Kidney (tissue), 13 donors: ENCODE measurements at regions not wholly inside any gene's neighbourhood (a gene's known extent, or its start where the extent isn't known, plus 50 kb on each side); places are given as distances from the start of the nearest gene placed in this dataset.

Experiments used
- DNase-seq, 5 donors: peaks; one replicate each; pipeline ENCODE4 v3.0.0-alpha.2; 2013 to 2020
- FAIRE-seq: peaks from 2 replicates; lab custom pipeline; 2012; peaks lifted over from hg19 to GRCh38; lab: Jason Lieb, UNC
- H3K27ac ChIP-seq, 2 donors: one replicate each; pipeline ENCODE4 v1.7.0; 2013; ENCODE audit warnings: low read depth in 2 of 2, low read length in 2 of 2, inconsistent platforms in 1 of 2
- H3K27me3 ChIP-seq: one replicate; pipeline ENCODE4 v1.7.1; 2013; ENCODE audit warnings: low read length, inconsistent platforms; ENCODE audit not compliant: control insufficient read depth, insufficient read depth
- H3K36me3 ChIP-seq, 3 donors: one replicate each; pipeline versions ENCODE4 v1.7.0 to v1.7.1; 2013; ENCODE audit warnings: low read length in 3 of 3, control low read depth in 1 of 3, inconsistent platforms in 1 of 3; ENCODE audit not compliant: insufficient read depth in 3 of 3, control insufficient read depth in 2 of 3
- H3K4me1 ChIP-seq, 3 donors: one replicate each; pipeline versions ENCODE4 v1.7.0 to v1.7.1; 2013; ENCODE audit warnings: low read length in 3 of 3, inconsistent platforms in 1 of 3, low read depth in 1 of 3; ENCODE audit not compliant: control insufficient read depth in 2 of 3, insufficient read depth in 2 of 3
- H3K4me3 ChIP-seq, 3 donors: one replicate each; pipeline versions ENCODE4 v1.7.0 to v1.8.1; 2013; ENCODE audit warnings: low read length in 3 of 3, control low read depth in 1 of 3, inconsistent platforms in 1 of 3
- H3K9ac ChIP-seq, 3 donors: one replicate each; pipeline versions ENCODE4 v1.7.0 to v1.7.1; 2013; ENCODE audit warnings: low read length in 3 of 3, control low read depth in 1 of 3, inconsistent platforms in 1 of 3
- H3K9me3 ChIP-seq, 3 donors: one replicate each; pipeline versions ENCODE4 v1.7.0 to v1.7.1; 2013; ENCODE audit warnings: low read length in 3 of 3, control low read depth in 1 of 3, inconsistent platforms in 1 of 3; ENCODE audit not compliant: control insufficient read depth in 2 of 3, insufficient read depth in 1 of 3
- CTCF ChIP-seq: IDR thresholded peaks from 3 replicates; pipeline ENCODE4 v1.5.1; 2012; ENCODE audit warnings: mild to moderate bottlenecking, moderate library complexity, borderline replicate concordance; ENCODE audit not compliant: insufficient read depth; ENCODE audit errors: extremely low read depth
- intact Hi-C: fragments of 100-400 bp; cut with DNase I; formaldehyde crosslinking; loops from one replicate; pipeline ENCODE4 v1.11.1; 2022
- donor health status: control.
- donor health status: control.
- donor health status: control.
- donor health status: control.
- donor health status: control.
- donor health status: DM: yes; HTN: yes; CAD: no.
- donor health status: Normal renal cell carcinoma (clear cell type).

GRCh38 chr4:71126719-71127118 lies 133.3 kb downstream of the DCK start:
- Histone ChIP-seq H3K9ac (no peak overlapping the region), H3K9me3 (no peaks in the 10 kb centered on the region), H3K36me3 (no peaks in the 10 kb centered on the region), H3K4me1 (no peaks in the 10 kb centered on the region), H3K4me3 (no peak overlapping the region), H3K27me3 (no peaks in the 10 kb centered on the region), H3K27ac (no peak overlapping the region)
- intact Hi-C loops, result no loop called here
- DNase-seq (no peak), FAIRE-seq (no peak)
- no peak for TF ChIP-seq CTCF

- DNase-seq, result peak in 1 of 5 donors; percentile 19
- H3K9ac ChIP-seq, result no peak overlapping the region
Observed at GRCh38 chr4:71130827-71131603, 137.6 kb downstream of the DCK start.

GRCh38 chr4:71132486-71132885 lies 139.0 kb downstream of the DCK start:
- DNase-seq, result no peak
- Histone ChIP-seq H3K27ac (no peak overlapping the region), H3K4me3 (no peak overlapping the region), H3K9ac (no peak overlapping the region), H3K27me3 (no peaks in the 10 kb centered on the region), H3K4me1 (peaks cover 0 to 4% (median 0%) of the 10 kb centered on the region in 3 donors), H3K36me3 (no peaks in the 10 kb centered on the region), H3K9me3 (no peaks in the 10 kb centered on the region)
- TF ChIP-seq CTCF, result no peak
- no peak for FAIRE-seq
- intact Hi-C loops, result no loop called here

More at GRCh38 chr4:71130827-71131603, 137.6 kb downstream of the DCK start:
- Histone ChIP-seq H3K36me3 (no peaks in the 10 kb centered on the region), H3K4me3 (no peak overlapping the region), H3K9me3 (no peaks in the 10 kb centered on the region), H3K27me3 (no peaks in the 10 kb centered on the region), H3K4me1 (no peaks in the 10 kb centered on the region), H3K27ac (no peak overlapping the region)
- TF ChIP-seq CTCF, result no peak
- intact Hi-C loops, result no loop called here
- no peak for FAIRE-seq
